NCI-H1694 treated with DMSO at 0.1 percent for 48 hours (cell line): ENCODE measurements at regions not wholly inside any gene's neighbourhood (a gene's known extent, or its start where the extent isn't known, plus 50 kb on each side); places are given as distances from the start of the nearest gene placed in this dataset.
"Not testable (repeated sequence)": the region's sequence is repeated elsewhere in the genome, so short reads cannot be mapped to it uniquely, and the experiment has no call there.

ENCODE experiments used
- DNase-seq: peaks from one replicate; lab custom pipeline; 2025; lab: John Stamatoyannopoulos, UW

DNA sequence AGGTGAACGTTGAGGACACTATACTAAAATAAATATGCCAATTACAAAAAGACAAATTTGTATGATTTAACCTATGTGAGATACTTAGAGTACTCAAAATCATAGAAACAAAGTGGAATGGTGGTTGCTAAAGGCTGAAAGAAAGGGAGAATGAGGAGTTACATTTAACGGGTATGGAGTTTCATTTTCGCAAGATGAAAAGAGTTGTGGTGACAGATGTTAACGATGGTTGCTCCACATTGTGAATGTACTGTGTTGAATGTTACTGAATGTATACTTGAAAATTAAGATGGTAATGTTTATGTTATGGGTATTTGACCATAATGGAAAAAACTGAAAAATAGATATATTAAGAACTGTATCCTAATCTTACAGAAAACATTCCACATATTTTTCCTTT, 51.3 kb upstream of the MOCS2 start:
- DNase-seq: no peak

DNA sequence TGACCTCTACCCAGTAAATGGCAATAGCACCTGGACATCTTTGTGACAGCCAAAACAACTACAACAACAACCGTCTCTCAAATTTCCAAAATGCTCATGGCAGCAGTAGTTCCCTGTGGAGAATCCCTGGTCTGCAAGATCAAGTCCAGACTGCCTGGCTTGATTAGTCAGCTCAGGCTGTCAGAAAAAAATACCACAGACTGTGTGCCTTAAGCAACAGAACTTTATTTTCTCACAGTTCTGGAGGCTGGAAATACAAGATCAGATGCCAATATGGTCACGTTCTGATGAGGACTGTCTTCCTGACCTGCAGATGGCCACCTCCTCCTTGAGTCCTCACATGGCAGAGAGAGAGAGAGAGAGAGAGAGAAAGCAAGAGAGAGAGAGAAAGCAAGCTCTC, 52.3 kb upstream of the MOCS2 start:
- DNase-seq: no peak

DNA sequence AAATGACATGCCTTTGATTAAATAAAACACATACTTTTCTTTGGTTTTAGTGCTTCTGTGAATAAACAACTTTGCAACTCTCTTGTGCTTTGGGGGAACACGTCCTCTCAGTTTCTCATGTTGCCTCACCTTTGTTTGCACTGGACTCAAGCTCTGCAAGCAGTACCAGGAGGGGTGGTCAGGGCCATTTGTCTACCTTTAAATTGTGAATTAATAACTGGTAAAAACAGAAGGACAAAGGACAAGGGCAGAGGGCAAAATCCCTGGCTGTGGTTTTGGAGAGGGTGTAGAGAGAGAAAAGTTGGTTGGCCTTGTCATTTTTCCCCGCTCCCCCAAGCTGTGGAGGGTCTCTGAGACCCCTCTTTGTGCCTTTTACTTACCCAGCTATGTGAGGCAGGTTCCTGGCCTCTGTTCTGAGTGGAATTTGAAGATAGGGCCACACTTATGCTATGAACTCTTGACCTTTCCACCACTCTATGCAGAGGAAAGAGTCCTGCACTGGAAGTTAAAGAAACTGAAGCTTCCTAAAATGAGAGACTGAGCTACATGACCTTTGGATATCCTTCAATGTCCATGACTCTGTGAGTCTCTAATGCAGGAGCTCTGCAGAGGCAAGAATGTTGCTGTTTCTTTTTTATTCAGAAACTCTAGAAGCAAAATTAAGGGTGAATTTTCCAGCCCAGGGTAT, 55.1 kb upstream of the MOCS2 start:
- DNase-seq: no peak

DNA sequence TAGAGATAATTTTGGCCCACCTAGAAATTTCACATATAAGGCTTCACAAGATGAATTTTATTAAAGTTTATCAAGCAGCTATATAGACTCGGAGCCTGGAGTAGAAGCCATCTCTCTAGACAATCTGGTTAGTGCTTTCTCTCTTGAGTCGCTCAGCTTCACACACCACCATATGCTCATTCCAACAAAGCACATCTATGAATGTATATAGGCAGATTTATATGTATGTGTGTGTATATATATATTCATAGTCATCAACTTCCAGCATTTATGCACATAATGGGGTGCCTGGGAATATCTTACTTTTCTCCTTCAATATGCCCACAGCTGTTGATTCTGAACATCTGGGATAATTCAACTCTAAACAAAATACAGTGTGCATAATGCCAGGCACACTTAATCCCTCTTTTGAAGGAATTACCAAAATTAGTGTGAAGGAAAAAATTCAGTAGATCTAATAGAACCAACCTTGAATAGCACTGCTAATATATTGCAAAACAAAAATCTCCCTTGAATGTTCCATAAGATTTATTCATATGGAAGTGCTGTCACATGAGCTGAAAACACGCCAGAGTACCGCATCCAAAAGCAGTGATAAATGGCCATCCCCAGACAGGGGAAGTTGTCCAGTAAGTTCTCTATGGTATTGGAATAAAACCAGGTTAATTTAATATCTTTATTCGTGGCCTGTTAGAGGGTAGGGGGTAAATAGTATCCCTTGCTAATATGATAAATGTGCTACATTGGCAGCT, 56.0 kb upstream of the MOCS2 start:
- DNase-seq: no peak

DNA sequence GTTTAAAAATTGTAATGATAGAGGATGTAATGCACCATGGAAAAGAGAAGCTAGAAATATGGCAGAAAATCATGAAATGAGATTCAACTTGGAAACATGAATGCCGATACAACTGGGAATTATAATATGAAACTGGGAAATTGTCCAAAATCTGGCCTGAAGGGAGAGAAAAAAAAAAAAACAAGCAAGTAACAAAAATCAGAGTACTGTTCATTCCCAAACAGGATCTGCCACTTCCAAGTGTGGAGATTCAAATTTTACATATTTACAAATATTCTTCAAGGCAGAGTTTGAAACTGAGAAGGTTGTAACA, 56.6 kb upstream of the MOCS2 start:
- DNase-seq: no peak

DNA sequence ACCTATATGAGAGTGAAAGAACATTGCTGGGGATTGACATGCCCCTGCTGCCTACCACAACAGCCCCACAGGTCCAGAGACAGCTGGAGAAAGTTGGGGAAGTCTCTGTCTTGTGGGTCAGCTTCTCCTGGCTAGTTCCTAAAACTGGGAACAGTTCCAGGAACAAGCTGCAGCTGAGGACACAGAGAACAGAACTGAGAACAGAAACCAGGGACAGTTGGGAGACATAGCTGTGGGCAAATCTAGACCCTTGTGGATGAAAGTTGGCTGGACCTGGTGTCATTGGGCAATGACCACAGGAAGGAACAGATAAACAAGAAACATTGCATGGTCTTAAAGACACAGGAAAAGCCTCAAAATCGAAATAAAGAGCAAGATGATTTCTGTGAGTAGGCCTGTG, 58.3 kb upstream of the MOCS2 start:
- DNase-seq: no peak

DNA sequence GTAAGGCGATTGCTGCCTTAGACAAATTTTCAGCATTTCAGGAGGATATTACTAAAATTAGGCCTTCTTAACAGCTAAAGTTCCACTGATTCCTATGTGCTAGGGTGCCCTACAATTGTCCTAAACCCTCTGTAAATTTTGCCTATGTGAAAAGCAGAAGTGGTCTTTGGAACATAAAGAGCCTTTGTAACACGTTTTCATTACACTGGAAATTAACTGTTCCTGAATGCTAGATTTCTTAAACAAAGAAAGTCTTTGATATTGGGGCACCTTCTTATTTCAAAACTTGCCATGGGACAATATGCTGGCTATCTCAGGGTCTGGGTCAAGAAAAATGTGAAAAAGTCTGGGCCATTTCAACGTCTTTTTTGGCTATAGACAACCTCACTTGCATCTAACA, 60.4 kb upstream of the MOCS2 start:
- no peak for DNase-seq

DNA sequence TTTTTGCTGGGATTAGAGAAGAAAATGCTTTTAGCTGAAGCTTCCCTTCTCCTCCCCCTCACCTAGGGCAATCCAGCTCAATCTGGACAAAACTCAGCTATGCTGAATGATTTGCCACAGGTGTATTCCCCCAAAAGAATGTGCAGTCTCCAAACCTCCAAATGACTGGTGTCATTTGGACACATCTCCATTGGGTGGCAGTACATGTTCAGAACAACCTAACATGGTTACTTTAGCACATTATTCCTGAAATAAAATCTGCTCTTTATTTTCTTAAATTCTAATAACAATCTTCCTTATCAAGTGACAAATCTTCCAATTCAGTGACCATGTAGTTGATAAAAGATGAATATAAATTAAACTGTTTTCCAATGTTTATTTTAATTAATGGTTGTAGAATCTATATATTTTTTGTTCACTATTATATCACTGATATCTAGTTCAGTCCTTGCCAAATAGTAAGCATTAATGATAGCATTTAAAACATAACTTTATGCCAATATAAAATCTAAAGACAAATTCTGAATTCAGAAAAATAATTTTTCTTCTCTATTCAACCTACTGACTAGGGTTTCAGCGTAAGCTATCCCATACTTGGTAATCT, 61.3 kb upstream of the MOCS2 start:
- DNase-seq: peak; percentile 10

DNA sequence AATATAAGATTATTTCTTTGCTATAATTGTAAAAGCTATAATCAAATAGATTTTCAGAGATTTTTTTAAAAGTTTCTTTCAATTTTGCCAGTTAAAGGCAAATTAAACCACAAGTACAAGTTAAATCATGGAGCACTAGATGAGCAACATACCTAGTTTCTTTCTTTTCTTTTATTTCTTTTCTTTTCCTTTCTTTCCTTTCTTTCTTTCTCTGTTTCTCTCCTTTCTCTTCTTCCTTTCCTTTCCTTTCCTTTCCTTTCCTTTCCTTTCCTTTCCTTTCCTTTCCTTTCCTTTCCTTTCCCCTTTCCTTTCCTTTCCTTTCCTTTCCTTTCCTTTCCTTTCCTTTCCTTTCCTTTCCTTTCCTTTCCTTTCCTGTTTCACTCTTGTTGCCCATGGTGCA, 62.5 kb upstream of the MOCS2 start:
- not testable (repeated sequence) for DNase-seq

DNA sequence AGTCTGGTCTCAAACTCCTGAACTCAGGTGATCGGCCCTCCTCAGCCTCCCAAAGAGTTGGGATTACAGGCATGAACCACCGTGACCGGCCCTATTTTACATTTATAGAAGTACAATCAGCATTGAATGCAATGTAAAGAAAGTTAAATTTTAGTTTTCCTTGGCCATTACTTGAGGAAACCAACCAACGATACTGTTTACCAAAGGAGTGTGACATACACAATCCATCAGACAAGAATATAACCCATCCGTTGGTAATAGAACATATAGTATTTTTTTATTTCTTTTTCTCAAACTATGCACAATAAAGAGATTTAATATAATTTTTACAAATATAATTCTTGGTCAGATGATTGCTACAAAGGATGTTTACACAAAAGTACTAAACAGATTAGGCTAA, 63.1 kb upstream of the MOCS2 start:
- DNase-seq: no peak

DNA sequence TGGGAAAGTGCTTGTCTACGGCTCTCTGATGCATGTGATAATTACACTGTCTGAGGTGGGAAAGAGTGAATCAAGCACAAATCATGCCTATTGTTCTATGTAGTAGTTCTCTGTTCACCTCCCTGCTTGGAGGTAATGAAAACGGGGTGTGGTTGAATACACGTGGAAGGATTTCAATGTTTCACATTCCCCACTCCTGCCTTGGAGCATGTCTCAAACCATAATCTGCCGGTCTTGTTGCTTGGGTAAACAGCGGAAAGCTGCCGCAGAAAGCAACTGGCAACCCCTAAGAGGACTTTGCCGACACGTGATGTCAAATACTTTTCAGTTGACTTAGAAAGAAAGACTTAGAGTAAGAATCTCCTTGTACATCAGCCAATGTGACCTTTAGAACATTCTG, 63.5 kb upstream of the MOCS2 start:
- no peak for DNase-seq

DNA sequence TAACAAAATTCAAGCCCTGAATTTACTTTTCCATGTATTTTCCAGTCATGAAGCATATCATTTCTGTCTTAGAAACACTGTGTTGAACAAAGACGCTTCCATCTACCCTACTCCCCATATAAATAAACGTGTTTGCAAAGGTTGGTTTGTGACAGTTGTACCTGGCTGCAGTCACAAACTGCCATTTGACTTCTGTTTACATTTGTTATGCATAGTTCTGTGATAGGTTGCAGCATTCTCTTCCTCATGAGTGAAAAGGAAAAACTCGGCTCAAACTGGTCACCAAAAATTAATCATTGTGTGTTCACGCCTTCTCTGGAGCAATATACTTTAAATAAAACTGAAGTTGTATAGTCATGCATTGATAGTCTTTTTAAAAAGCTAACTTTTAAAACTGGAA, 69.3 kb upstream of the MOCS2 start:
- DNase-seq: no peak

DNA sequence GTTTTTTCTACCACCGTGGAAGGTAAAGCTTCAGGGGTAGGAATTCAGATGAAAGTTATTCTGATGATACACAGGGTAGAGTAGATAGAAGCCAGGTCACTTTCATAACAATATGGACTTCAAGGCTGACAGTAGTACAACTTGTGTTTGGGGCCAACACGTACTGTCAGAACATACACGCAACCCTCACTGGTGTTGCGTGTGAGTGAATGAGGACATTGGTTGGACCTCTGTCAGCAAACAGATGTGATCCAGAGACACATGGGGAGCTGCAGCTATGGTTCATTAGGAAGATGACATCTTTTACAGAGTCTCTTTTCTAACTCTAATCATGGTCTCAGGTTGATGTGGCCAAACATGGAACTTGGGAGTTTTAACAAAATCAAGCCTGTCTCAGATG, 70.1 kb upstream of the MOCS2 start:
- no peak for DNase-seq

DNA sequence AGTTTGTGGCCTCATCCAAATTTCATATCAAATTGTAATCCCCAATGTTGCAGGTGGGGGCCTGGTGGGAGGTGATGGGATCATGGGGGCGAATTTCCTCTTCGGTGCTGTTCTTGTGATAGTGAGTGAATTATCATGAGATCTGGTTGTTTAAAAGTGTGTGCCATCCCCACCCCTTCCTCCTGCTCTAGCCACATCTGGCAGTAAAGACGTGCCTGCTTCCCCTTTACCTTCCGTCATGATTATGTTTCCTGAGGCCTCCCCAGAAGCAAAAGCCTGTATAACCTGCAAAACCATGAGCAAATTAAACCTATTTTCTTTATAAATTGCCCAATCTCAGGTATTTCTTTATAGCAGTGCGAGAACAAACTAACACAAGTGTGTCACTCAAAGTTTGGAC, 71.0 kb upstream of the MOCS2 start:
- DNase-seq: no peak

DNA sequence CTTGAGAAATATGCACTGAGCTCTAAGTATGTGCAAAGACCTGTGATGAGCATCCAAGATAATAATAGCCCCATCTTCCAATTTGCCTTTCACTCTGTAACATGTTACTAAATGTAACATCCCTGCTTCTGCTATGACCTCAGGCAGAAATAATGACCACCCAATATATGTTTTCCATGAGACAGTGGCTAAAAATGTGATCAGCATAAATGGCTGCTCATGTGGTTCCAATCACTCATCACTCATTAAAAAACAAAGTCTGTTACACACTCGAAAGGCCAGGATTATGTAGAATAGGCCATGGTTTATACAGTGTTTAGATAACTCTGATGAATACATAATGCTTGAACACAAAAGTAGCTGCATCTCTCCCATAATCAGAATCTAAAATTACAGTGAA, 71.4 kb upstream of the MOCS2 start:
- DNase-seq: no peak

DNA sequence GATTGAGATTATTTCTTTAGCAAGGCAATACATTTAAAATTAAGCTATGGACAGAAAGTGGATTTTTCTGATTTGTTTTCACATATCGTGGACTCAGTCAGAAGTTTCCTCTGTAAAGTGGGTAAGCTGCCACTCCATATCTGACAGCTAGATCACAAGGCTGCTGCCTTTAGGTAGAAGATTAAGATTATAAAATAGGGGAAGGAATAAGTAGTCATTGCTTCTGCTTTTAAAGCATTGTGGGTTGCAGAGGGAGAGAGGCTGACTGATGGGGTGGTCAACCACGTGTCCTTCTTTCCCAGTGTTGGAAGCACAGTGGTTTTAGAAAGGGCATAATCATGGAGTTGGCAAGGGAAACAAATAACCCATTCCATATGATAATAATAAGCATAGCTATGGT, 74.3 kb upstream of the MOCS2 start:
- no peak for DNase-seq

DNA sequence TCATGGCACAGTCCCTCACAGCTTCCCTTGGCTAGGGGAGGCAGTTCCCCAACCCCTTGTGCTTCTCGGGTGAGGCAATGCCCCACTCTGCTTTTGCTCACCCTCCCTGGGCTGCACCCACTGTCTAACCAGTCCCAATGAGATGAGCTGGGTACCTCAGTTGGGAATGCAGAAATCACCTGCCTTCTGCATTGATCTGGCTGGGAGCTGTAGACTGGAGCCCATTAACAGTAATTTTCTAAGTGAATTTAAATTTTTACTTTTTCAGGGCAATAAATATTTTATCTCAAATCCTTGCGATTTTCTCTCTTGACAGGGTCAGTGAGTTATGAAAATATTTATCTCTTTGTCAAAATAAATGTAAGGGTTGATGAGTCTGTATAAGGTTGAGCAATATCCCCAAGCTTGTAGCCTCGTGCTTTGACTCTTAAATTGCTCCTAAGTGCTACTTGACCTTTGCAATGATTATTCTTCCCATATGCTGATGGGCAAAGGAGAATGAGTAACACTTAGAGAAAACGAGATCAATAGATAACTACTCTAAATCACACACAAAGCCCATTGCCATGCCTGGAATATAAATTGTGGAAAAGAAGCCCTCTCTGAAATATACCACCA, 82.1 kb upstream of the MOCS2 start:
- DNase-seq: no peak

DNA sequence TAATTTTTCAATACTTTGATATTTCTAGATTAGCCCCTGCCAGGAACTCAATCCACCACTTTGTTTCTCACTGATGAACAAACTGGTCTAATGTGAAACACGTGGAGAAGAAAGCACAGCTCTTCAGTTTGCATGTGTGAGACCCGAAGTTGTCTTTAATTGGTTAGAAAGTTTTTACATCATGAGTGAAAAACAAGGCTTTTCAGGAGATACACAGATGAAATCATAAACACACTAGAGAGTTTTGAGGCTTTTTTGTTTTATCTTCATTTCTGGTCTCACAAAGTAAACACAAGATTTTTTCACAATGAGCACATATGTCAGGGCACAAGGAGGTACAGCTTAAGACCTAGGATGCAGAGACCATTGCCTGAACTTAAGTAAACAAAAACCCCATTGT, 84.5 kb upstream of the MOCS2 start:
- DNase-seq: no peak

DNA sequence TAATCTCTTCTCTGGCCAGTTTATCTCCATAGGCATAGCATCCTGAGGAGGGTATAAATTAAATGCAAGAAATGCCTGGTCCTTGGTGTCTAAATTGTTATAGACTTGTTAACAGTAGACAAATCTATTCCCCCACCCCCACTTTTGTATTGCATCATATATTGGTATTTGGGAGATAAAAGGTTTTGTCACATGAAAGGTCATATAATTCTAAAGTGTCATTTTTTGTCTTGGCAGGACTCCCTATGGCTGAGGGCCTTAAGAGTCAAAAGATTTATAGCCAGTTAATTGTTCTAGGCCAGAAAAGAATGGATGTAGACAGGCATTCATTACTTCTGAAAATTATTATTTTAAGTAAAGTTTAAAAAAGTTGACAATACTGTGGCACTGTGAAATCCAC, 90.3 kb upstream of the MOCS2 start:
- DNase-seq: no peak

DNA sequence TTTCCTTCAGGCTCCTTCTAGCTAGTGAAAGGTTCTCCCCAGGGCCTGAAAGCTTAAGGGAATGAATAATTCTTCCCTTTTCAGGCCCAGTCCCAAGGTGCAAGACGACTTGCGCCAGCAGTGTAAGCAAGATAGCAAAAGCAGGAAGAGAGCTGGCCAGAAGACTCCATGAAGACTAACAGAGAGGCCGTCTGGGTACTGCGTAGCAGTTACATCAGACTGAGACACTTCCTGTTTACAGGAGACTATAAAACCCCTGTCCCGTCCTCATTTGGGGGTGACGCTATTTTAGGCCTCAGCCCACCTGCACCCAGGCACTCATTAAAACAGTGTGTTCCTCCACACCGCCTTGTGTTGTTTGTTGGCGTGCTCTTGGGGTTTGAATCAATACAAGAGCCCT, 90.7 kb upstream of the MOCS2 start:
- no peak for DNase-seq

DNA sequence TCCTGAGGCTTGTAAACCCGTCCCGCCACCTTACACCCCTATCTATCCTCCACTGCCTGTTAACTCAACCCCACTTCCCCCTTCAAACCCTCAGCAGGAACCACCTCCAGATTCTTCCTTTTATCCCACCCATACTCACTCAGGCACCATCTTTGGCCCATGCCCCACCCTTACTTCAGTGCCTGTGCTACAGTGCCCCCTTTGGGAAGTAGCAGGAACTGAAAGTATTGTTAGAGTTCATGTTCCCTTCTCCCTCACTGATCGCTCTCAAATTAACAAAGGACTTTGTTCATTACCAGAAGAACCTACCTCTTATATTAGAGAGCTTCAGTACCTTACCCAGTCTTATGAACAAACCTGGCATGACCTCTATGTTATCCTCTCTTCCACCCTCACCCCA, 92.2 kb upstream of the MOCS2 start:
- no peak for DNase-seq

DNA sequence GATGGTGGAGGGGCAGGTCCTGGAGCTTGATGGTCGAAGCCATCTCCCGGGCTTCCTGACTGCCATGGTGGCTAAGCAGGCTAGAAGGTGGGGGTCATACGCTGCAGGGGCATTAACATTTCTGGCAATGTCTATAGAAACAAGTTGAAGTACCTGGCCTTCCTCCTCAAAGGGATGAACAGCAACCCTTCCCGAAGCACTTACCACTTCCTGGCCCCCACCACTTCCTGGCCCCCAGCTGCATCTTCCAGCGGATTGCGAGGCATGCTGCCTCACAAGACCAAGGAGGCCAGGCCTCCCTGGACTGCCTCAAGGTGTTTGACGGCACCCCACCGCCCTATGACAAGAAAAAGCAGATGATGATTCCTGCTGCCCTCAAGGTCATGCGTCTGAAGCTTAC, 97.0 kb upstream of the MOCS2 start:
- no peak for DNase-seq

DNA sequence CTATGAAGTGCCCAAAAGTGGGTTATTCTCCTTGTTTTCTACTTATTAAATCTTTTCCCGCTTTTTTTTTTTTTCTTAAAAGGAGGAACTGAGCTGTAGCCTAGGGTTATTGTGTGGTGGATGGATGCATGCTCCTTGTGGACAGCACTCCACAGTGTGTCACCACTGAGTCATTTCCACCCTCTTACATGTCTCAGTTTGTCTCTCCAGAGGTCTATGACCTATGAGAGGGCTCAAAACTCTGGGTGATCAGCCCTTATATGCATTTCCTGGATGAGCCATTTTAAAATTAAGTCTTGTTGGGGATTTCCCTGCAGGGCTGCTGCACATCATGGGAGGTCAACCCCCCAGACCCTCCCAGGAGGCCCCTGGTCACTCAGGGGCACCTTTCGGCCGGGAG, 102.2 kb upstream of the MOCS2 start:
- no peak for DNase-seq
